Embryonic facial prominence (tissue), 1 donor: ENCODE measurements at regions not wholly inside any gene's neighbourhood (a gene's known extent, or its start where the extent isn't known, plus 50 kb on each side); places are given as distances from the start of the nearest gene placed in this dataset.

Source experiments
- DNase-seq: peaks from one replicate; pipeline ENCODE4 v3.0.0-alpha.2; 2016; ENCODE audit errors: extremely low spot score

GRCh38 chr15:85307687-85308045 lies 72.7 kb upstream of the AKAP13 start:
- DNase-seq = no peak

DNA sequence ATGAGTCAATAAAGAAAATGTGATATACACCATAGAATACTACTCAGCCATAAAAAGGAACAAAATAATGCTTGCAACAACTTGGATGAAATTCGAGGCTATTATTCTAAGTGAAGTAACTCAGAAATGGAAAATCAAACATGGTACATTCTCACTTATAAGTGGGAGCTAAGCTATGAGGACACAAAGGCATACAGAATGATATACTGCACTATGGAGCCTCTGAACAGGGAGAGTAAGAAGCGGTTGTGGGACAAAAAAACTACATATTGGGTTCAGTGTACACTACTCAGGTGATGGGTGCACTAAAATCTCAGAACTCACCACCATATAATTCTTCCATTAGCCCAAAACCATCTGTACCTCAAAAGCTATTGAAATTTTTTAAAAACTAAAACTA lies 68.8 kb upstream of the AKAP13 start:
- DNase-seq = no peak

- DNase-seq = no peak
Measured at GRCh38 chr15:85312486-85312885, 67.9 kb upstream of the AKAP13 start.

- no peak for DNase-seq
Measured at GRCh38 chr15:85312929-85313331, 67.5 kb upstream of the AKAP13 start.

DNA sequence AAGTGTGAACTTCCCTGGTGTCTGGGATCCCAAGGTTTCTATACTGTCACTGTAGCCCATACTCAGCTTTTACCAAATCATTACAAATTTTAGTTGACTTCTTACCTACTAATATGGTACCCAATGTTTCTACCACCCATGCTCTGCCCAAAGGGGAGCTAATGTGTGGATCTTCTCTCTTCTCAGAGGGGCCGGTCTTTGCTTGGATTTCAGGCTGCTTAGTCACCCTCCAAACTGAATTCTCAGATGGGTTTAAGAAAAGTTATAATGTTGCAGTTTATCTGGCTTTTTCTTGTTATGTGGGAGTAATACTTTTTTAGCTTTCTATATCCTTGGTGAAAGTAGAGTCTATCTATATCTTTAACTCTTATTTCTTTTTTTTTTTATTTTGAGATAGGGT lies 67.1 kb upstream of the AKAP13 start:
- no peak for DNase-seq

GRCh38 chr15:85314146-85314545 lies 66.3 kb upstream of the AKAP13 start:
- no peak for DNase-seq

DNA sequence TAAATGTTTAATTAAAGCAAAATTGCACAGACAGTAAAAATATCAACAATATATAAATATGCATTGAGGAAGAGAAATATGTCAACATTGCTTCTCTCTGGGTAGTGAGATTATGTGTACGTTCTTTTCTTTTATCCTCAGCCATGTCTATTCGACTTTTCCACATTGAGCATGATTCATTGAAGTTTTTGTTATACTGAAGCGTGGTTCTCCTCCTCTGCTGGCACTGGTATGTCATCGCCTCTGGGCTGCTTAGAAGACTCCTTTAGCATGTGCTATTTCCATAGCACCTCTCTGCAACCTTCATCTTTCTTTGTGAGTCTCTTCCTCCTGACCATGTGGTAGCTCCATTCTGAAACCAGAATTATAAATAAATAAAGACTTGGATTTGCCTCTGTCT lies 65.8 kb upstream of the AKAP13 start:
- no peak for DNase-seq

DNA sequence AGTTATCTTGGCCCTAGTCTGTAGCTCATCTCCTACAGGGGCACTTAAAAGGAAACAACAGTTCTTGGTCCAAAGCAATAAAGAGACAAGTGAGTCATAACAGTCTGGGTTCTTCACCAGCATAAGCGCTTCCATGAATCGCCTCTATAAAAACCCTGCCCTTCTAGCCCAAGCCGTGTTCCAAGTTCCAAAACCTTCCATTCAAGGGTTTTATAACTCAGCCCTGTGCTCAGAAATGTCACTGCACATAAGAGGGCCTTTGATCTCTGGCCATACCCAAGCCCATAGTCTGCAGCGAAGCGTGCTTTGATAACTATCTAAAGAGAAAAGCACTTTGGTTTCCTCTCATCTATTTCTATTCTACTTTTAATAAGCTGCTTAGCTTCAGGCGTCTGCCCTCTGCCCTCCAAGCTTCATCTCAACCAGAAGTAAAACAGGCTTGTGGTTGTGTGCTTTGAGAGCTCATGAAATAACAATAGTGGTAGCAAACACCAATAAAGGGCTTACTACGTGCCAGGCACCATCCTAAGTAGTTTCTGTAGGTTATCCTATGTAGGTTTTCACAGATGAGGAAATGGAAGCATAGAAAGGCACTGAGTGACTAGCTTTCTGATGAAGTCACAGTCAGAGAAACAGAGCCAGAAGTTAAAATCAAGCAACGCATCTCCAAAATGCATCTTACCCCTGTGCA lies 64.0 kb upstream of the AKAP13 start:
- no peak for DNase-seq

GRCh38 chr15:85318048-85318731 lies 62.2 kb upstream of the AKAP13 start:
- DNase-seq = no peak

GRCh38 chr15:85318732-85319076 lies 61.7 kb upstream of the AKAP13 start:
- no peak for DNase-seq

DNA sequence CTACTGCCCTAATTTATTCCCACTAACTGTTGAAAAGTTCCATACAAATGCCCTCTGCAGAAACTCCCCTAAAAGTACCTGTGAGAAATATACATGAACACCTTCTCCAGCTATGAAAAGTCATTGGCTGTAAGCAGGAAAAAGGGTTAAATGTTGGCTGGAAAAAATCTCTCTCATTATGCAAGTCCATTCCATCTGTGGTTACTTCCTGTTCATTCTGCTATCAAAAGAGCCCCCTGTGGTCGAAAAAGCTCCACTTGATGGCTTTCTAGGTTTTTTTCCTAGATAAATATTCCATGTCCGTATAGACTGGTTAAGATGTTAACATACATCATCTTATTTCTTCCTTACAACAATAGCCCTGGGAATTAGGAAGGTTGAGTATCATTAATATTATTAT lies 56.2 kb upstream of the AKAP13 start:
- DNase-seq = no peak

DNA sequence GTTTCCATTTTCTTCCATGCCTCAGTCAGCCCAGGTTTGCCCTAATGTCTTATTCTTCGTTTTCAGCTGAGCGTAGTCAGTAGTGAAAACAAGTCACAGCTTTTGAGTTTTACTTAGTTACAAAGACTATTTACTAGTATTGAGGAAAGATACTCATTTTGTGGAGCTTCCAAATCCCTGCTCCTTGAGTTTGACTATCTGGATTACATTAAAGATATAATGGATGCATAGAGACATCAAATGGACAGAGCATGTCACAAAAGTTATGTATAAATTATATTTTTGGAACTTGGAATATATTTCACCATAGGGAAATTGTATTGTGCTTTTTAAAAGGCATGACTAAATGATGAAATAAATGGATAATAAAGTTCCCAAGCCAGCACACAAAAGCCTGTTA lies 54.6 kb upstream of the AKAP13 start:
- no peak for DNase-seq

DNA sequence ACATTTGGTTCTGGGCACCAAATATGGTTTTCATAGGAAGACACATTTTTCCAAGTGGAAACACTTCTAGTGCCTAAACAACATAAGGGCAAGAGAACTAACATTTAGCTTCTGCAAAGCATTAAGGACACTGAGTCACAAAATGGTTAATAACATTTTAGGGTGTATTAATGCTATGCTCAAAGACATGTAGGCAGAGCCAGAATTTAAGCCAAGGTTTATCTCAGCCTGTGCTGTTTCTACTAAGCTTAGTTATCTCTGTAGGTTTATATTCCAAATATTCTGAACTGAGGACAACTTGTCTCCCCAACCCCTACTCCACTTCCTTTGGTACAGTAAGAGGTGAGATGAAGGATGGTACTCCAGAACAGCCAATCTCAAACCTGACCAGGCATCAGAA lies 54.1 kb upstream of the AKAP13 start:
- DNase-seq = no peak

GRCh38 chr15:85327820-85328219 lies 52.6 kb upstream of the AKAP13 start:
- no peak for DNase-seq

DNA sequence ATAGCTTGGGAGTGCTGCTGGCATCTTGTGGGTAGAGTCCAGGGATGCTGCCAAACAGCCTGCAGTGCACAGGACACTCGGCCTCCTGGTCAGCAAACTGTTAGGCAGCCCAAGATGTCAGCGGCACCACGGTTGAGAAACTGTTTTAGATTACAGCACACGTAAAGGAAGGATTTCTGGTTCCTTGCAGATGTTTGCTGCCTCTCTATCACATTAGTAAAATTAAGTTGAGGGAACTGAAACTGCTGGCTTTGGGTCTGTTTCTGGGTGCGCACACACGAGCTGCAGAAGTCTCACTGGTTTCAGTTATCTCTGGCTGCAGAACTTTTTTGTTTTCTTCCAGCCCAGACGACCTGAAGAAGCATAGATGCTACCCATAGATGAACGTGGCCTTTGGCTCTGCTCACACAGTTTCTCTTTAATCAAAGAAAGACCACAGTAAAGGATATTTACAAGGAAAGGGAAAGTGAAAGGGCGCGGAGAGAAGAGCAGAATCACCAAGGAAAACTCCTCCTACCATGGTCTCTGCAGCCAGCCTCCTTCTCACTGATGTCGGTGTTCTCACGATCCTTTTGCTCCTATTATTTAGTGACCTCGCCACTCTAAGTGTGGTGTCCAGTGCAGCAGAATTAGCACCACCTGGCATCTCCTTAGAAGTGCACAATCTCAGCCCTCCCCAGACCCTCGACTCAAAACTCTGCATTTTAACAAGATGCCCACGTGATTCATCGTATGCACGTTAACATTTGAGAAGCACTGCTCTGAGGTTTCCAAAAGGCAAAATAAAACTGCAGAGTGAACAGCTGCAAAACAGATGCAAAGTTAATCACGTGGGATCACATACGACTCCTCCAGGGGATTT lies 50.6 kb upstream of the AKAP13 start:
- peak; percentile 22 for DNase-seq
